GM19324 (cell line): ENCODE measurements at regions not wholly inside any gene's neighbourhood (a gene's known extent, or its start where the extent isn't known, plus 50 kb on each side); places are given as distances from the start of the nearest gene placed in this dataset.
"Not testable (repeated sequence)": the region's sequence is repeated elsewhere in the genome, so short reads cannot be mapped to it uniquely, and the experiment has no call there.

ENCODE experiments used
- ATAC-seq: cut with Tn5 transposase; IDR thresholded peaks from one replicate; pipeline ENCODE4 v1.9.1; 2021; ENCODE audit warnings: mild to moderate bottlenecking, moderate library complexity; ENCODE audit not compliant: unreplicated experiment, low FRiP score

- ATAC-seq: no peak
Observed at GRCh38 chr20:48448666-48449600, 378.9 kb downstream of the PREX1 start.

DNA sequence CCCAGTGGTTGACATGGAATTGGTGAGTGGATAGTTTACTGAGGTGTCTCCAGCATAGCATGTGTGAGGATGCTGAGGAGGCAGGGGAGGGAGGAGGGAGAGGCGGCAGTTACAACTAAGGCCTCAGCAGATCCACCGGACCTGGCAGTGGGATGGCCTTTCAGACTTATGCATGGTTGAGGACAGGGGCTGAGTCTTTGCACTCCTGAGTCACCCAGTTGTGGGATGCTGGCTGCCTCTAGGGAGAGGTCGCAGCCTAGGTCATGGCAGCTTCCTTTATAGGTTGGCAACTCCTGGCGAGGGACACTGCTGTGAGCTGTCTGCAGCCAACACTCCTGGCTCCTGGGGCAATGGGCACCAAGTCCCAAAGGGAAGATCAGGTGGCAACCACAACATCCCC is 380.3 kb downstream of the PREX1 start:
- no peak for ATAC-seq

DNA sequence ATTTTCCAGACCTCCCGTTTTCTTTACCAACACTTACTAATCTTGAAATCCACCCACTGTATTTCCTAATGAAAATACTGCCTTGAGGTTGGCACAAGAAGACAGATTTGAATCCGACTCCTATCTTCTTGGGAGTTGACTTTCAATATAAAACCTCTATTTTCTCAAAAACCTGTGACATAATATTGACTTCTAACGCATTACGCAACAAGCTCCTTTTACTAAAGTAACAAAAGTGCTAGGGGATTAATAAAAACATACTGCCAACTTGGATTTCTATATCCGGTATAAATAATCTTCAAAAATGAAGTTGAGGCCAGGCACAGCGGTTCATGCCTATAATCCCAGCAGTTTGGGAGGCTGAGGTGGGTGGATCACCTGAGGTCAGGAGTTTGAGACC is 382.0 kb downstream of the PREX1 start:
- no peak for ATAC-seq

DNA sequence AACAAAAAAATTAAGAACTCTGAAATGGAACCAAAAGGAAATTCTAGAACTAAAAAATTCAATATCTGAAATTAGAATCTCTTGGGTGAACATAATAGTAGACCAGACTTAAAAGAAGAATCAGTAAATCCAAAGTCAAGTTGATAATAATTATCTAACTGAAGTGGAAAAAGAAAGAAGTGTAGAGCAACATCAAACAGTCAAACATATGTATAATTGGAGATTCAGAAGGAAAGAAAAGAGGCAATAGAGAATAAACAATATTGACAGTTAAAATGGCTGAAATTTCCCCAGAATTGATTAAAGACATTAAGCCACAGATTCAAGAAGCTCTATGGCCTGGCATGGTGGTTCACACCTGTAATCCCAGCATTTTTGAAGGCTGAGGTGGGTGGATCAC is 383.6 kb downstream of the PREX1 start:
- no peak for ATAC-seq

DNA sequence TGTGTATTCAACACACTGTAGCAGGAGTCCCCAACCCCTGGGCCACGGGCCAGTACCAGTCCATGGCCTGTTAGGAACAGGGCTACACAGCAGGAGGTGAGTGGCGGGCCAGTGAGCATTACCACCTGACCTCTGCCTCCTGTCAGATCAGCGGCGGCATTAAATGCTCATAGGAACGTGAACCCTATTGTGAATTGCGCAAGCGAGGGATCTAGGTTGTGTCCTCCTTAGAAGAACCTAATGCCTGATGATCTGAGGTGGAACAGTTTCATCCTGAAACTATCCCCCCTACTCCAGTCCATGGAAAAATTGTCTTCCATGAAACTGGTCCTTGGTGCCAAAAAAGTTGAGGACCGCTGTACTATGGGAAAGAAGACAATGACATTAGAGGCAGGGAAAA is 386.9 kb downstream of the PREX1 start:
- no peak for ATAC-seq

DNA sequence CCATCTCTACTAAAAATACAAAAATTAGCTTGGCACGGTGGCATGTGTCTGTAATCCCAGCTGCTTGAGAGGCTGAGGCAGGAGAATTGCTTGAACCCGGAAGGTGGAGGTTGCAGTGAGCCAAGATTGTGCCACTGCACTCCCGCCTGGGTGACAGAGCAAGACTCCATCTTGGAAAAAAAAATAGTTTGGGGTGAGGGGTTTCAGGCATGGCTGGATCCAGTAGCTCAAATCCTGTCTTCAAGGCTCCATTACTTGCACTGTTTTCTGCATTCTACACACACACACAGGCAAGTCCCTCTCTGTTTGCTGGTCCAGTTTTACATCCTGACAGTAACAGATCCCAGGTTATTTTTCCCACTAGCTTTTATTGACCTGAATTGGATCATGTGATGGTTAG is 387.5 kb downstream of the PREX1 start:
- ATAC-seq: not testable (repeated sequence)

- no peak for ATAC-seq
Observed at GRCh38 chr20:48437146-48437545, 390.7 kb downstream of the PREX1 start.

GRCh38 chr20:48436609-48437008 is 391.2 kb downstream of the PREX1 start:
- not testable (repeated sequence) for ATAC-seq

DNA sequence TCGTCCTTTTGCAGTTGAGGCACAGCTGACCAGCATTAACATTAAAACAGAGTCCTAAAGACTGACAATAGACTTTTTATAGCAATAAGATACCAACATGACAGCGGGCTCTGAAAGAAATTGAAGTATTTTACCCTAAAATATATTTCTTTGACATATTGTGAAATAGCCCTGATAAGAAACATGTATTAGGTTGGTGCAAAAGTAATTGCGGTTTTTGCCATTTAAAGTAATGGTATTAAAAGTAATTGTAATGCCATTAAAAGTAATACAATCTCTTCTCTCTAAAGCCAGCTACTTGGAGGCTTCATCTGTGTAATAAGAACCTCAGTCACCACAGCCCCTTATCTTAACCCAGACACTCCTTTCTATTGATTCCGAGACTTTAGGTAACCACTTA is 394.6 kb downstream of the PREX1 start:
- ATAC-seq: no peak

- no peak for ATAC-seq
Observed at GRCh38 chr20:48432494-48432832, 395.3 kb downstream of the PREX1 start.

- ATAC-seq: no peak
Observed at GRCh38 chr20:48431653-48432493, 395.9 kb downstream of the PREX1 start.

- no peak for ATAC-seq
Observed at GRCh38 chr20:48426630-48427029, 401.2 kb downstream of the PREX1 start.

GRCh38 chr20:48425817-48426612 is 401.8 kb downstream of the PREX1 start:
- no peak for ATAC-seq

GRCh38 chr20:48425321-48425720 is 402.5 kb downstream of the PREX1 start:
- ATAC-seq: no peak

DNA sequence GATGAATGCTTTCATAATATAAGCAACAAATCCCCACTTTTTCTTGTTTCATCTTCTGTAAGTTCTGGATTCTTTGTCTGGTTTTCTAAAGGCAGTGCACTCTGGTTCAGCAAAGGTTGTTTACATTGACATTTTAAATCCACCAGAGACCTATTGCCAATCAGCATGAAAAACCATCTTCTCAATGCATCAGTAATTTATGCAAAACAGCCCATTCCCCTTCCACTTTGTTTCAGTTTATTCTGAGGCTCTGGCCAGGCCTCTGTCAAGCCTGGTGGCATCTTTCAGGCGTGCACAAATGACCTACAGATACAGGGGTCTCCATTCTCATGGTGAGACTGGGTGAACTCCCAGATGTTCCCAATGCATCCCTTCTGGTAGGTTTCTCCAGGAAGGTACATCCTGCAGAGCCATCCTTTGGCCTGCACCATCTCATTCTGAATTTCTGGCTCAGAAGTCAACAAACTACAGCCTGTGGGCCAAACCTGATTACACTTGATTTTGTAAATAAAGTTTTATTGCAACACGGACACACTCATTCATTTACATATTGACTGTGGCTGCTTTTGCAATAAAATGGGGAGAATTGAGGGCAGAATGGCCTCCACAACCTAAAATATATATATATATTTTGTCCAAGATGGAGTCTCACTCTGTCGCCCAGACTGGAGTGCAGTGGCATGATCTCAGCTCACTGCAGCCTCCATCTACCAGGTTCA is 405.4 kb downstream of the PREX1 start:
- no peak for ATAC-seq

DNA sequence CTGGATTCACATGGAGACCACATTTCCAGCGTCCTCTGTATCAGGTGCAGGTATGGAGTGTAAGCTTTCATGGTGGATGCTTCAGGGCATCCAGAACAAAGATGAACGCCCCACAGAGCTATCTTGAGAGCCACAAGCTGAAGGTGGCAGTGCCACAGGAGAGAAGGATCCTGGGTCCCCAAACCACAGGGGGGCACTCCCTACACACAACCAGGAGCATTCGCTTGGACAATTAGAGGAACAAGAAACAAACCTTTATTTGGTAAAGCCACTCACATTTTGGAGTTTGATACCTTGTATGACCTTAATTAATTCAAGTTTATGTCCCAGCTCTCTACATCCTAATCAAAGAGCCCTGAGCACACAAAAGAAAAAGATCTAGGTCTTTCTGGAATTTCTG is 406.3 kb downstream of the PREX1 start:
- ATAC-seq: no peak

- no peak for ATAC-seq
Observed at GRCh38 chr20:48420176-48420575, 407.6 kb downstream of the PREX1 start.

- ATAC-seq: no peak
Observed at GRCh38 chr20:48419173-48419572, 408.6 kb downstream of the PREX1 start.

GRCh38 chr20:48416002-48416401 is 411.8 kb downstream of the PREX1 start:
- no peak for ATAC-seq

DNA sequence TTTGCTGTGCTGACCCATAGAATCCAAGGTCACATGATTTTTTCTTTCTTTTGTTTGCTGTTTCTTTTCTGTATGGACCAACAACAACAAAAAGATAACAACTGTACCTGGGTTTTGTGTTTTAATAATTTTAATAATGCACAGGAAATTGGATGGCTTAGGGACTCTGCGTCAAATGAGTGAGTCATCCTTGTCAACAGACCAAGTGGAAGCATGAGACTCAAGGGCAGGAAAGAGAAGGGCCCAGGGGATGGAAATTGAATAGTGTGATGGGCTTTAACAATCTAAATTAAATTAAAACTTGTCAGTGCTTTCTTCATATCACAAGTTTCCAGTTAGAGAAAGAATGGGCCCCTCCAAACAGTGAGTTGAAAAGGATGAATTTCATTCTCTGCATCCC is 413.0 kb downstream of the PREX1 start:
- no peak for ATAC-seq
